ENCODE measurements at regions not wholly inside any gene's neighbourhood (a gene's known extent, or its start where the extent isn't known, plus 50 kb on each side); places are given as distances from the start of the nearest gene placed in this dataset.
"Not testable (repeated sequence)": the region's sequence is repeated elsewhere in the genome, so short reads cannot be mapped to it uniquely, and the experiment has no call there.

DNA sequence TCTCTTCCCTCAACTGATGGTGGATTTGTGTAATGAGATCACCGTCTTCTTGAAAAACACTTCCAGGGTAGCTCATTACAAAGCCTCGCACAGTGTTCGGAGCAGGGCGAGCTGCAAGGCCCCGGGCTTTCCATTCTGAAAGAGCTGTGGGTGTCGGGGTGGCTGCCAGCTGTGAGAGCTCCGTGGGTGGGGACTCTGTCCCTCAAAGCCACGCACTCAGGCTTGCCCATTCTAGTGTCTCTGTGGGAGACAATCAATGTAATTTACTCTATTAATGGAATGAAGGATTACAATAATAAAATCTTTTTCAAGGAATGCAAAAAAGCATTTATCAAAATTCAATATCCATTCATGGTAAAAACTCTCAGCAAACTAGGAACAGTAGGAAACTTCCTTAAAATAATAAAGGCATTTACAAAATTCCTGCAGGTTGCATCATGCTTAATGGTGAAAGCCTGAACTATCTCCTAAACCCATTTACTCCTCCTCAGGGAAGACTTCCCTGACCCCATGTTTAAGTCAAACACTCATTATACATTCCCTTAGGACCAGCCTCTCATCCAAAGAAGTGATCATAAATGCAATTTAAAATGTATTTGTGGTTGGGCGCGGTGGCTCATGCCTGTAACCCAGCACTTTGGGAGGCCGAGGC is 224.5 kb upstream of the PLGLB1 start:
- TF ChIP-seq EZH2phosphoT487 (IDR thresholded peaks at IDR 0.05; ENCODE audit: insufficient read depth, low read depth); EZH2 (IDR thresholded peaks at IDR 0.05; ENCODE audit: insufficient read depth, poor library complexity, severe bottlenecking): not testable (repeated sequence)
